GM12865 (cell line): ENCODE measurements at regions not wholly inside any gene's neighbourhood (a gene's known extent, or its start where the extent isn't known, plus 50 kb on each side); places are given as distances from the start of the nearest gene placed in this dataset.

ENCODE experiments used
- DNase-seq: peaks from one replicate; pipeline ENCODE4 v3.0.0; 2010; ENCODE audit warnings: low read depth
- H3K4me3 ChIP-seq: 2 replicates; pipeline ENCODE4 v1.5.1; 2011; ENCODE audit warnings: mild to moderate bottlenecking, low read depth, low read length, control low read depth
- TF ChIP-seq, protein P1 (sequence below): IDR thresholded peaks from 2 replicates; pipeline ENCODE4 v1.5.1; 2011; ENCODE audit warnings: low read length, control low read depth, low read depth, inconsistent platforms; ENCODE audit not compliant: insufficient read depth; ENCODE audit errors: missing control alignments

DNA sequence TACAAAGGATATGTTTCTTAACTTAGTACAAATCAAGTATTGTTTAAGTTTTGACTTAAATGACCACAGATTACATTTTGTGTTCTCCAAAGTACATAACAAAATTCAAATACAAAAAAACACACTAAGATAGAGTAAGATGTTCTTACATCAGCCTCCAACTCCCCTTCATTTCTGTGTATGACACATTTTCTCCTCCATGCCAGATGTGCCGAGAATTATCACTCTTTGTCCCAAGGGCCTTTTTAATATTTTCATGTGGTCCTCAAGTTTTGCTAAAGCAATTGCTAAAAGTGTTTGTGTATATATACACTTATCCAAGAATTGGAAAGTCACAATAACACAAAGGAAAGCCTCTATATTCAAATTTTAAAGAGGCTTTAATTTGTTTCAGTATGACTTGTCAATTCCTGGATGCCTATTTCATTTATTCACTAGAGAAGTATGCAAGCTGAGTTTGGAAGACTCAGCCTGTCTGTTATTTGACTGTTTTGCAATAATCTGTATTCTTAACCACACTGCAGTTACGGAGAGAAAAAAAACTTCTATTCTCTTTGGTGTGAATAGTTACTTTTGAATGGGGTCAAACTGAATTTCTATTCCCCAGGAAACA, 586.4 kb upstream of the SEMA3D start:
- DNase-seq, result no peak

DNA sequence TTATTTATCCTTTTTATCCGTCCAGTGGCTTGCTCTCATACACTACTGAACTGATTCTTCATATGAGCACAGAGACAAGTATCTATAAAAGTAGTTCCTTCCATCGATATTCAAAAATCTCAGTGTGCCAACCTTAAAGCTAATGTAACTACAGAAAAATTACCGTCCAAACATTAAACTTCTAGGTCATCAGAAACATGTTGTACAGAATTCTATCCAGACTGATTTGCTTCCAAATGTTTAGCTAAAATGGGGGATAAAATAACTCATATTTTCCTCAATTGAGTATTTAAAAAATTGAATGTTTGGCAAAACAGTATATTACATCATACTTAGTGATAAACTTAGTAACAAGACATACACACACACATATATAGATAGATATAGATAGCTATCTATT, 584.7 kb upstream of the SEMA3D start:
- no peak for DNase-seq
- TF ChIP-seq, protein P1, sequence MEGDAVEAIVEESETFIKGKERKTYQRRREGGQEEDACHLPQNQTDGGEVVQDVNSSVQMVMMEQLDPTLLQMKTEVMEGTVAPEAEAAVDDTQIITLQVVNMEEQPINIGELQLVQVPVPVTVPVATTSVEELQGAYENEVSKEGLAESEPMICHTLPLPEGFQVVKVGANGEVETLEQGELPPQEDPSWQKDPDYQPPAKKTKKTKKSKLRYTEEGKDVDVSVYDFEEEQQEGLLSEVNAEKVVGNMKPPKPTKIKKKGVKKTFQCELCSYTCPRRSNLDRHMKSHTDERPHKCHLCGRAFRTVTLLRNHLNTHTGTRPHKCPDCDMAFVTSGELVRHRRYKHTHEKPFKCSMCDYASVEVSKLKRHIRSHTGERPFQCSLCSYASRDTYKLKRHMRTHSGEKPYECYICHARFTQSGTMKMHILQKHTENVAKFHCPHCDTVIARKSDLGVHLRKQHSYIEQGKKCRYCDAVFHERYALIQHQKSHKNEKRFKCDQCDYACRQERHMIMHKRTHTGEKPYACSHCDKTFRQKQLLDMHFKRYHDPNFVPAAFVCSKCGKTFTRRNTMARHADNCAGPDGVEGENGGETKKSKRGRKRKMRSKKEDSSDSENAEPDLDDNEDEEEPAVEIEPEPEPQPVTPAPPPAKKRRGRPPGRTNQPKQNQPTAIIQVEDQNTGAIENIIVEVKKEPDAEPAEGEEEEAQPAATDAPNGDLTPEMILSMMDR, result no peak
- H3K4me3 ChIP-seq, result no peak overlapping the region

More for the DNA sequence above, 586.4 kb upstream of the SEMA3D start:
- TF ChIP-seq, protein P1, result no peak
- no peak overlapping the region for H3K4me3 ChIP-seq

DNA sequence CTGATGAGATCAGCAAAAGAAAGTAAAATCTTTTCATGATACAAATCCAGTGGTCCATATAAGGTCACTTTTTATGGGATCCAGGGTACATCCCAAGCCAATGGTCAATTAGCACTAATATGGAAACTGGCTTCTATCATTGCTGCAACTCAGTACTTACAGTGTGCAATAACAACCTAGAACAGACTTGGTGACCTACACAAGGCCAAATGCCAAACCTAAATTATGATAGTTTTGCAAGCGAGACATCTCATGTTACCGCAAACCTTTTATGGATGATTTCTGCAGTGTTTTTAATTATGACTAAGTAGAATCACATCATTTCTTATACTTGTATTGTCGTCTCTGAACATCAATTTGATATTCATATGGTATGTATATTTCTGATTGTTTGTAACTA, 583.5 kb upstream of the SEMA3D start:
- no peak for DNase-seq
- no peak overlapping the region for H3K4me3 ChIP-seq
- TF ChIP-seq, protein P1, result no peak

DNA sequence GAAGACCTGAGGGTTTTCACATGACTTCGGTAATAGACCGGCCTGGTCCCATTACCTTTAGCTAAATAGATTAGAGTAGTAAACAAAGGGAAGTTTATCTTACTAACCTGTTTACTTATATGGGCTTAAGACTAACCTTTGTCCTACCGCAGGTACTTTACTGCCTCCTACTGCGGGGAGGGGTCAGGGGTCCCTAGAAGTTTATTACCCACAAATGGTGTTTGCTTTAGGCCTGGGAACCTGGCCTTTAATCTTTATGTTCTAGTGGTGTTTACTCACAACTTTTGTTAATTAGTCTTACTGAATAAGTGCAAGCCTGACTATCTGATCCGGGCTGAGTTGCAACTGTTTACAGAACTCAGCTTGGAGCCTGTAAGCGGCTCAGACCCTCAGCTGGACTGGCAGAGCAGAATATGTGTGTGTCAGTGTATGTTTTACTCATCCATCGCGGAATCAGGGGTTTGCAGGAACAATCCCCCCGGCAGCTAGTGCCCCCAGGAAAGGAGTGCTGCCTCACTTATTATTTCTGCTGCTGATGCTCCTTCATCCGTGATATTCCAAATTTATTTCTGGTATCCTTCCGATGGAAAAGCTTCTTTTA, 578.9 kb upstream of the SEMA3D start:
- TF ChIP-seq, protein P1, result no peak
- DNase-seq, result no peak
- H3K4me3 ChIP-seq, result no peak overlapping the region

DNA sequence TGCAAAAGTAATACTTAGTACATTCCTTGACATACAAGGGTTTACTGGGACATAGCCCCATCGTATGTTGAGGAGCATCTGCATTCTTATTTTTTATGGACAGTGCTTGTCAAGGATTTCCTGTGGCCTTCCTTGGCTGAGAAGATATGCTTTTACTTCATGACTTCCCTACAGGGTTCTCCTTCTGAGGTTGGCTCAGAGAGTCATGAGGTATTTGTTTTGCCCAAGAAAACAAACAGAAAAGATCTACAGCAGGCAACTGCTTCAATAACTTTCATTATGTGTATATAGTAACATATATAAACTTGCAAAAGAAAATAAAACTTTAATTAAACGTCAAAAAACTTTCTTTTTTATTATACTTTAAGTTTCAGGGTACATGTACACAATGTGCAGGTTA, 577.2 kb upstream of the SEMA3D start:
- no peak for DNase-seq
- TF ChIP-seq, protein P1, result no peak
- no peak overlapping the region for H3K4me3 ChIP-seq

DNA sequence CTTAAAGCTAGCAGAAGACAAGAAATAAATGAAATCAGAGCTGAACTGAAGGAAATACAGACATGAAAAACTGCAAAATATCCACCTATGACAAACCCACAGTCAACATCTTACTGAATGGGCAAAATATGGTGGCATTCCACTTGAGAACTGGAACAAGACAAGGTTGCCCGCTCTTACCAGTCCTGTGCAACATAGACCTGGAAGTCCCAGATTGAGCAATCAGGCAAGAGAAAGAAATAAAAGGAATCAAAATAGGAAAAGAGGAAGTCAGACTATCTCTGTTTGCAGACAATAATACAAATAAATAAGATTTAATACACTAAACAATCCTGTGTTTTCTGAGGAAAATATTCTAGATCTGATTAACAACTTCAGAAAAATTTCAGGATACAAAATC, 570.5 kb upstream of the SEMA3D start:
- no peak for DNase-seq
- TF ChIP-seq, protein P1, result no peak
- no peak overlapping the region for H3K4me3 ChIP-seq
